NCI-H1105 treated with DMSO at 0.1 percent for 48 hours (cell line): ENCODE measurements at regions not wholly inside any gene's neighbourhood (a gene's known extent, or its start where the extent isn't known, plus 50 kb on each side); places are given as distances from the start of the nearest gene placed in this dataset.
"Not testable (repeated sequence)": the region's sequence is repeated elsewhere in the genome, so short reads cannot be mapped to it uniquely, and the experiment has no call there.

Experiments used
- DNase-seq: peaks from one replicate; lab custom pipeline; 2025; lab: John Stamatoyannopoulos, UW

GRCh38 chr3:15851735-15852134 is 54.0 kb upstream of the ANKRD28 start:
- no peak for DNase-seq

DNA sequence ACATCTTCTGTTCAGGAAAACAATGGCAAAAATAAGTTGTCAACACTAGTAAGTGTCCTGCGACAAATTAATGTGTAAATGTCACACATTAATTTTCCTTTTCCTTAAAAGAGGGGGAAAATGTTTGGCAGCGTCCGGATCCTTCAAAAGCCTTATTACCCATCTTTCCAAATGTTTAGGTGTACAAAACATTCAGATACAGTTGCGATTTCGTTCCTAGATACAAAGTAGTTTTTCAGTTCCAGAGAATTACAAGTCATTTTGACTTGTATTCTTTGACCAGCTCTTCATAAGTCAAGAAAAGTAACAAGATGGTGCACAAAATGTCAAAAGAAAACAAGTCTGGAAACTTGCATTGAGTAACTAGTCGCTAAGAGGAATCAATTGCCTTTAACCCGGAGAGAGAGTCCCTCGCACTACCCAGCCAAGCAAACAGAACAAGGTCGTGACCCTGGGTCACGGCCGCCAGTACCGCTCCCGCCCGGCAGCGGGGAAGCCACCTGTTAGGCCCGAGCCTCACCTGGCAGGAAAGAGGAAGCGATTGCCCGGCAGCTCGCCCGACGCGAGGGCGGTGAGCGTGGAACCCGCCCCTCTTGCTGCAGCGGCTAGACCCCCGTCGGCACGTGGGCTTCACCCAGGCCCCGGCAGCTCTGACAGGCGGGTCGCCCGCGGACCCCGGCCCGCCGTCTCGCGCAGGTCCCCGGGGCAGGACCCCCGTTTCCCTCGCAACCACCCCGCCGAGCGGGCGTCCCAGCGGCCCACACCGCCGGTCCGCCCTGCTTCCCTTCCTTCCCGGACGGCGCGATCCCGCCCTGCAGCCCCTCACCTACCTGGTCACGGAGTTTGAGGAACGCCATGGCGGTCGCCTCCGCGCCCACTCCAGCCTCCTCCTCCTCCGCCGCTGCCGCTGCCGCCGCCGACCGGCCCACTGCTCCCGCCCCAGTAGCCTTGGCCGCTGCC is 61.0 kb upstream of the ANKRD28 start:
- DNase-seq, result peak; percentile 31

GRCh38 chr3:15859507-15860013 is 61.8 kb upstream of the ANKRD28 start:
- peak; percentile 68 for DNase-seq

DNA sequence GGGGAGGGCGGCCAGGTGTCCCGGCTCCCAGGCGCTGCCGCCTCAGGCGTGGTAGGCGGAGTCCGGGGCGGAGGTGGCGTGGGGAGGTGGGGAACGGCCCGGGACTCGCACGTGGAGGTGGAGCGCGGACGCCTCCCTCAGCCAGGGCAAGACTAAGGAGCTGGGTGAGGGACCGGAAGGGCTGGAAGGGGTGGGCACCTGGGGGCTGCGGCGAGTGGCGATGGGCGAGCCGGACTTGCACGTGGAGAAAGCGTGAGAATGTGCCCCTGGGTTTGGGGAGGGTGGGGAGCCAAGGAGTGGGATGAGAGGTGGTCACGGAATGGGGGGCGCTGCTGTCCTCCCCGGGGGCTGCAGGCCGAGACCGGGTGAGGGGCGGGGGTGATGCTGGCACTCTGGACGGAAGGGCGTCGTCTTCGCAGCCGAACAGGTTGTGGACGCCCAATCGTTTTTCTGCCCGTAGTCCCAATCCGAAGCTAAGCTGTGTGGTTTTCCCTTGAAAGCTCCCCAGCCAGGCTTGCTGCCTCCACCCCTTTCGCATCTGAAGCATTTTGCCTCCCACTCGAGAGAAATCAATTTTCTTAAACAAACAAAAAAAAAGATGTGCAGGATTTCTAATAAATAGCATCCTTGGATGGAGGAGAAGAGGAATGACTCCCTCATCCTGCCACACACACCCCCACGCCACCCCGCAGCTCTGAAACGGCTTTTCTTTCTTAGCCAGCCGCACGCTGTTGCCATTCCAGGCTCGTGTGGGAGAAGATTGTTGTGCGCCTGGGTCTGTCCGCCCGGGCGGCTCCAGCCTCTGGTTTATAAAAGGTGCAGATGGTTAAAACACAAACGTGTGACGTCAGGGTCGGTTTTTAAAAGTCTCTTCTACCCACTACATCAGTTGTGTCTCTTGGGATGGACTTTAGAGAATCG is 62.5 kb upstream of the ANKRD28 start:
- peak; percentile 67 for DNase-seq

DNA sequence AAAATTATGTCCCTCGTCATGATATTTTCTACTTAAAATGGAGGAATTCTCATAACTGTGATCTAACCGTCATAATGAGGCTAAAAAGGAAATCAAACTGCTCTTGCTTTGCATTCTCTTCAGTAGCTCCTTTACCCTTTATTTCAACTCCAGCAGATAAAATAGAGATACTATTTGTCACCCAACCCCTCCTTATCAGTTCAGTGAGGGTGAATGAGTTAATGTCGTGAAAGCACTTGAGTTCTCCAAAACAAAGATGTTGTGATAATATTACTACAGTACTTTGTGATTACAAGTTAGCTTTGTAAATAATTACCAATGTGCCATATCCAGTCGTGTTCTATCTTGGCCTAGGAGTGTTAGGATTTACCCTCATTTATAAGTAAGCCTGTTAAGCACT is 63.4 kb upstream of the ANKRD28 start:
- DNase-seq, result no peak

GRCh38 chr3:15872807-15873206 is 75.0 kb upstream of the ANKRD28 start:
- DNase-seq, result no peak

DNA sequence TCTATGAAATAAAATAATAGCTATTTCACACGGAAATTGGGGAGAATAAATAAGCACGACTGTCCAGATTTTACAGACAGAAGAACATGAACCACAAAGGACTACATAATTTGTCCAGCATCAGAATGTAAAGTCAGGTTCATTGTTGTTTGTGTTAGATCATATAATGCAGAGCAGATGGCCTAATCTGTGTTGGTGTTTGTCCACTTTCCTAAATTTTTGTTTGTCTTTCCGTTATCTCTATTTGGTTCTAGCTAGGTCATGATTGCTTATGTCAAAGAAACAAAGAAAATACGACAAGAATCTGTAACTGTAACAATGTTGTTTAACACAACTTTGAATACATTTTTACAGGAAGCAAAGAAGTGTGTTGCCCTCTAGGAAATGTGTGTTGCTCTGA is 75.6 kb upstream of the ANKRD28 start:
- DNase-seq, result no peak

GRCh38 chr3:15875016-15875689 is 77.4 kb upstream of the ANKRD28 start:
- DNase-seq, result no peak

- no peak for DNase-seq
Measured at GRCh38 chr3:15876669-15877068, 78.9 kb upstream of the ANKRD28 start.

GRCh38 chr3:15877813-15878212 is 80.0 kb upstream of the ANKRD28 start:
- DNase-seq, result no peak

DNA sequence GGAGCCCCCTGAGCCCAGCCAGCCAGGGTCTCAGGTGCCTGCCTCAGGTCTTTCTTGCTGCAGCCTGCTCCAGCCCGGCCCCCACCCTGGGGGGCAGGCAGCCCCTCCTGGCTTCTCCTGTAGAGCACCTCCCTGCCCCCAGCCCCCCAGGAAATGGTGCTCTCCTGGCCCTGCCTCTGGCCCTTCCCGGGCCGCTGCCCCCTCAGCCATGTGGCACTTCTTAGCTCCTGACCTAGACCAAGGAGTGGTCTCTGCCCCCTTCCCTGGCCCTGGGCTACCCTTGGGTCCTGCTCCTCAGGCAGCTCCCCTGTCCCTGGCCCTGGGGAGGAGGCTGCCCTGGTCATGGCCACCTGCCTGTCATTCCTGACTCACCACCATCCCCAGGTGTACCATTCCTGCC is 82.0 kb upstream of the ANKRD28 start:
- DNase-seq, result not testable (repeated sequence)

DNA sequence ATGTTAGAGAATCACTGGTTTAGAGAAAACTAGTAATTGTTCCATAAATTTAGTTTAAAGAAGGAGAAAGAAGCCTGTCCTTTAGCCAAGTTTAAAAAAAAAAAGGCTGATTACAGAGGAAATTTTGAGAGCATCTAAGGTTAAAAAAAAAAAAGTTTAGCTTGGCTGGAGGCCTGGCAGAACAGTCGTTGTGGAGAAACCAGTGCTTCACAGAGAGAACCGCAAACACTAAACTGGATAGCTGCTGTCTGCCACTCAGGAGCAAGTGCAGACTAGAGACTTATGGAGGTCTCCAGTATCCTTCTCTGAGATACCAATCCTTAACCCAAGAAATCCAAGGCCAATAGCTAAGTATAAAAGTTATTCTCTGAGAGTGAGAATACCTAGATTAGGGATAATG is 84.8 kb upstream of the ANKRD28 start:
- DNase-seq, result no peak

GRCh38 chr3:15884132-15884531 is 86.4 kb upstream of the ANKRD28 start:
- no peak for DNase-seq

DNA sequence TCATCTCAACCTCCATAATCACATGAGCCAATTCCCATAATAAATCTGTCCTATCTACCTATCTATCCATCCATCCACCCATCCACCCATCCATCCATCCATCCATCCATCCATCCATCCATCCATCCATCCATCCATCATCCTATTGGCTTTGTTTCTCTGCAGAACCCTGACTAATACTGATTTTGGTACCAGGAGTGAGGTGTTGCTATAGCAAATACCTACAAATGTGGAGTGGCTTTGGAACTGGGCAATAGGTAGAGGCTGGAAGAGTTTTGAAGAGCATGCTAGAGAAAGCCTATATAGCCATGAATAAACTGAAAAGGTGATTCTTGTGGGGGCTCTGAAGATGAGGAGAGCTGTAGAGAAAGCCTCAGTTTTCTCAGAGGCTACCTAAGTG is 88.7 kb upstream of the ANKRD28 start:
- DNase-seq, result no peak

- no peak for DNase-seq
Measured at GRCh38 chr3:15887261-15887660, 89.5 kb upstream of the ANKRD28 start.

- no peak for DNase-seq
Measured at GRCh38 chr3:15889936-15890335, 92.2 kb upstream of the ANKRD28 start.

DNA sequence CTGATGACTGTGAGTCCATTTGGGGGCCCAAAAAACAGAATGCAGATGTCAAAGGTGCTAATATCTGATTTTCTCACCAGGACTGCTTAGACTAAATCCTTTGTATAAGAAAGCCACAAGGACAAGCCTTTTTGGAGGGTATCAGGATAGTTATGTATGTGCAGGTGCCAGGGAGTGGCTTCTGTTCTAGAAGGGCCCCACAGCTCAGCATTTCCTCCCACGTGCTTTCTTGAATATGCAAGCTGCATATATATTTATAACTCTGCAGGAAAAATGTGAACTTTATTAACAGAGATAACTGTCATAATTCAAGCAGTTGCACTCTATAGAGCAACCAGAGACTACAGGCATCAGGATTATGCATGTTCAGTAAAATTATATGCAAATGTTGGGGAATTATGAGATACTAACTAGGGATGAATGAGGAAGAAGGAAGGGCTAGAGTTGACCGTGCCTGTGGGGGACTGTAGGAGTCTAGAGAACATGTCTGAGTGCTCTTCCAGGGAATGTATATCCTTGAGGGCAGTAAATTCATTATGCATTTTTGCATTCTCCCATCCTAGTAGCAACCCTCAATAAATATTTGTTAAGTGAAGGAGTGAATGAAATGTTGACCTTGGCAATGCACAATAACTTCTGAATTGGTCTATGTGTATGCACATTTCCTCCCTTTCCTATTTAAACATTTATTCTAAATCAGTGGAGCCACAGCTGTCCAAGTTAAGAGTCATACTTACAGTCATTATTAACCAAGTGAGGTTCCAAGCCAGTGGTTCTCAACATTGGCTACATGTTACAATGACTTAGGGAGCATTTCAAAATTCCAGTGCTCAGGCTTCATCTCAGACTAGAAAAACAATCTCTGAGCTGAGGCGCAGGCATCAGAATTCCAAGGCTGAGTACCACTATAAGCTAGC is 94.8 kb upstream of the ANKRD28 start:
- no peak for DNase-seq

DNA sequence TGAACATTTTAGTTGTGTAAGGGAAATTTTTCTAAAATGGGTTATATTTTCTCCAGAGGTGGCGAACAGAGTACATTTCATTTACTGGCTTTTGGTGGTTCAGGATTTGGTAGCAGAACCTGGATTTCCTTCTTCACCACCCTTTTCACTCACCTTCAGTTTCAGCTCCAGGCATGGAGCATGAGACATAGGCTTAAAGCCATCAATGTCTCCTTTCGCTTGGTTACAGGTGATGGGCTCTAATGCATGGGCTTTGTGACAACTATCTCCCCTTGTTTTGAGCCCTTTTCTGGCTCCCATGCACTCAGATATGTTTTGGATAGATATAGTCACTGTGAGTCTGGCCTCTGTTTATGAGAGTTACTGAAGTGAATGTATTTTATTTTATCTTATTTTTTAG is 96.6 kb upstream of the ANKRD28 start:
- no peak for DNase-seq

- no peak for DNase-seq
Measured at GRCh38 chr3:15896500-15896899, 98.7 kb upstream of the ANKRD28 start.

DNA sequence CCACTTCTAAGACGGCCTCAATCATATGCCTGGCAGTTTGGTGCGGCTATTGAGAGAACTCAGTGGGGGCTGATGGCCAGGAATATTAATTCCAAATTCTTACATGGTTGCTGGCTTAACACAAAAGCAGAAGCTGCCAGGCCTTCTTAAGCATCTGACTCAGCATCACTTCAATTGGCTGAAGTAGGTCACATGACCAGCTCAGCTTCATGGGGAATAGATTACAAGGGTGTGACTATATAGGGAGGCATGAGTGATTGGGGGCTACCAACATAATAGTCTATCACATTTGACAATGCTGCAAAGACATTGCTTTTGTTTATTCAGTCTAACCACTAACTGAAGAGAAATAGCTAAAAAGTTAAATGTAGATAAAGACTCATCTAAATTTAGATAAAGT is 101.6 kb upstream of the ANKRD28 start:
- no peak for DNase-seq

- DNase-seq, result no peak
Measured at GRCh38 chr3:15903164-15903563, 105.4 kb upstream of the ANKRD28 start.
